Adipose tissue (tissue), 3 donors: ENCODE measurements at regions not wholly inside any gene's neighbourhood (a gene's known extent, or its start where the extent isn't known, plus 50 kb on each side); places are given as distances from the start of the nearest gene placed in this dataset.
"Not testable (repeated sequence)": the region's sequence is repeated elsewhere in the genome, so short reads cannot be mapped to it uniquely, and the experiment has no call there.

Experiments
- H3K27ac ChIP-seq: one replicate; pipeline ENCODE4 v1.5.1; 2013; ENCODE audit warnings: low read depth, low read length
- WGBS, 3 donors: extraction: QIAGEN DNeasy Blood & Tissue Kit; methylation state at CpG; one replicate each; pipeline ENCODE4 v1.1.7; 2013; 5-methylcytosine and 5-hydroxymethylcytosine counted together
- donor health status: healthy with polysubstance abuse.
- donor health status: Bipolar disorder and iron deficiency.
- donor health status: healthy.

DNA sequence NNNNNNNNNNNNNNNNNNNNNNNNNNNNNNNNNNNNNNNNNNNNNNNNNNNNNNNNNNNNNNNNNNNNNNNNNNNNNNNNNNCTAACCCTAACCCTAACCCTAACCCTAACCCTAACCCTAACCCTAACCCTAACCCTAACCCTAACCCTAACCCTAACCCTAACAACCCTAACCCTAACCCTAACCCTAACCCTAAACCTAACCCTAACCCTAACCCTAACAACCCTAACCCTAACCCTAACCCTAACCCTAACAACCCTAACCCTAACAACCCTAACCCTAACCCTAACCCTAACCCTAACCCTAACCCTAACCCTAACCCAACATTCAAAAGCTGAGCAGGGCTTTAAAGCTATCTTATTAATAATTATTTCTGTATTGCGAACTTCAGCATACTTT, 182.5 kb upstream of the FAM20C start:
- no CpG with 5 or more reads among the region's 1 CpG for WGBS, 3 donors
- H3K27ac ChIP-seq, result not testable (repeated sequence)

DNA sequence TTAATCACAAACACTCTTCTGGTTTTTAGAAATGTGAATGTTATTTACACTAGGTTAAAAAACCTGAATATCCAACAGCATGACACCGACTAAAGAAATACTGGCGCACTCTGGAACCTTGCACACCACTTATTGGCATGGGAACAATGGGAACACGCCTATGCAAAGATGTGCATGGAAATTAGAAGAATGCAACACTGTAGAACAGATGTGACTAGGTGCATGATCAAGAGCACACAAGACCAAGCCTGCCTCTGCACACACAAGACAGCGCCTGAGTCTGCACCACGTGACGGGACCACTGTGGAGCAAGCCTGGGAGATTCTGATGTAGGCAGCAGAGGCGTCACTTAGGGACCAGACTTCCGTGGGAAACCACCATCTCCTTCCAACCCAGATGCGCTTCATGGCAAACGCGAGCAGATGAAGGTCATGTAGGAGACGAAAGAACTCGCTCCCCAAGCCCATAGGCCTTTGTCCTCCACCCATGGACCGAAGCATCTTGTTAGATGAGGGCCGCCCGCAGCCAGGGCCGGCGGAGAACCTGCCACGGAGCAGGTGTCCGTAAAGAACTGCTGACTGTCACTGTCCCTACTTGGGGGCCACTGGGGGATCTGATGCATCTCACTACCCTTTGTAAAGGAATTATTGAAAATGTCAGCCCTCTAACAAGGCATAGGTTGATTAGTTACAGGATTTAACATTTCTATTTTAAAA, 159.6 kb upstream of the FAM20C start:
- WGBS, 3 donors, result 70 to 92% (median 81%) methylated on average over 3 to 9 of the region's 20 CpGs
- H3K27ac ChIP-seq, result not testable (repeated sequence)

DNA sequence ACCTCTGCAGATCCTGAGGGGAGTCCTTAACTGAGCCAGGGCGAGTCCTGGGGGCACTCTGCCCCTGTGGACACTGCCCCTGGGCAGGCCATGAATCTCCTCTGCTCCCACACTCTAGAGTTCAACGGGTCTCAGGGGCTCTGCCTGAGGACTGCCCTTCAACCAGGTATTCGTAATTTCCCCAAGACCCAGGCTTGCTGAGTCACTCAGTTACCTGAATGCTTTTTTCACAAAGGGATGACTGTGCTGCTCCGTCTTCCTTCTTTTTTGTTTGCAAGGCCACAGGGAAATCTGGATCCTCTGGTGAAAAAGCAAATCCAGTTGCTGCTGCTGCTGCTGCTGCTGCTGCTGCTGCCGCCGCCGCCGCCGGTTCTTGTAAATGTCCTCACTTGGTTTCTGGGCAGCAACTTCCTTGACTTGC, 157.2 kb upstream of the FAM20C start:
- H3K27ac ChIP-seq, result not testable (repeated sequence)
- 47 to 80% (median 73%) methylated on average over 9 of the region's 9 CpGs for whole genome bisulfite sequencing, 3 donors

DNA sequence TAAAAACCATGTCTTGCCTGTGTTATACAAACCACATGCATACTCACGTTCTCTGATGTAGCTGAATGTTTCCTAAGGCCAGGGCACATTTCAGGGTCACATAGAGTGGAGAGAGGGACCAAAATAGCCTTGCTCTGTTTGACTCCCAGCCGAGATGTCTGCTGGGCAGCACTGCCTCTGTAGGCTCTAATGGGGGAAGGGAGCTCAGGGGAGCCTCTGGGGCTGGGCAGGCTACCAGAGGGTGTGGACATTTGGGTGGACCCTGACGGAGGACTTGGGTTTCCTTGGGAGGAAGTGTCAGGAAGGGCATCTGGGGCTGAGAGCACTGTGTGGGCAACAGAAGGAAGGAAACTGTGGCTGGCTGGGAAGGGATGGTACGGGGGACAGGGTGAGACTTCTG, 155.8 kb upstream of the FAM20C start:
- no CpG with 5 or more reads among the region's 4 CpGs for WGBS, 3 donors
- not testable (repeated sequence) for H3K27ac ChIP-seq

DNA sequence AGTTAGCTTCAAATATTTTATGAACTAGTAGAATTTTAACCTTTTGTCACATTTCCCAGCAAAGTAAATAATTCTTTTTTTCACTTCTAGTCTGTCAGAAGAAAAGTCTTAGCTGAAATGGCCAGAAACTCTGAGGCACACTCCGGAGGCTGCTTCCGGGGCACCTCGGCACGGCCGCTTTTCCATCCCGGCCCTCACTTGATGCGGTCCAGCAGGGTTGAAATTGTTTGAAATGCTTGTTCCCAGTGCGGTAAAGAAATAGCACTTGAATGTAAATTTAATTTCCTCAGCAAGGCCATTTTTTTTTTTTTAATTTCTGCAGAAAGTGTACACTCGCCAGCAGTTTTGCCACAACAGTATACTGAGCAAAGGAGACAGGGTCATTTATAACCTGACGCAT, 154.7 kb upstream of the FAM20C start:
- H3K27ac ChIP-seq, result not testable (repeated sequence)
- 85 to 91% (median 85%) methylated on average over 10 of the region's 10 CpGs for WGBS, 3 donors

DNA sequence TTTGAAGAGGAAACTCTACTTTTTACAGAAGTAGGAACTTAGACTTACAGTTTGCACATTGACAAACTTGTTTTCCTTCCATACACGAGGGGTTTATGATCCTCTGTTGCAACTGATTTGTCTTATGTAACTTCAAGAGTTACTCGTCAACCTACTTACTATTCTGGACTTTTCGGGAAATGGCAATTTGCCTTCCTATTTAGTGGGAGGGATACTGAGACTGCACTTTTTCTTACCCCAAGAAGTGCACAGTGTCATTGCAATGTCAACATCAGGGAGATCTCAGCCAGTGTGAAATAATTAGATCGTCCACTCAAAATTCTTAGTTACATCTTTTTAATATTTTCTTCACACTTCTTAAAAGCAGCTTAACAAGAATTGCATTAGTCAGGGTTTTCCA, 153.9 kb upstream of the FAM20C start:
- WGBS, 3 donors, result 29 to 66% (median 35%) methylated on average over 2 of the region's 4 CpGs
- H3K27ac ChIP-seq, result not testable (repeated sequence)

DNA sequence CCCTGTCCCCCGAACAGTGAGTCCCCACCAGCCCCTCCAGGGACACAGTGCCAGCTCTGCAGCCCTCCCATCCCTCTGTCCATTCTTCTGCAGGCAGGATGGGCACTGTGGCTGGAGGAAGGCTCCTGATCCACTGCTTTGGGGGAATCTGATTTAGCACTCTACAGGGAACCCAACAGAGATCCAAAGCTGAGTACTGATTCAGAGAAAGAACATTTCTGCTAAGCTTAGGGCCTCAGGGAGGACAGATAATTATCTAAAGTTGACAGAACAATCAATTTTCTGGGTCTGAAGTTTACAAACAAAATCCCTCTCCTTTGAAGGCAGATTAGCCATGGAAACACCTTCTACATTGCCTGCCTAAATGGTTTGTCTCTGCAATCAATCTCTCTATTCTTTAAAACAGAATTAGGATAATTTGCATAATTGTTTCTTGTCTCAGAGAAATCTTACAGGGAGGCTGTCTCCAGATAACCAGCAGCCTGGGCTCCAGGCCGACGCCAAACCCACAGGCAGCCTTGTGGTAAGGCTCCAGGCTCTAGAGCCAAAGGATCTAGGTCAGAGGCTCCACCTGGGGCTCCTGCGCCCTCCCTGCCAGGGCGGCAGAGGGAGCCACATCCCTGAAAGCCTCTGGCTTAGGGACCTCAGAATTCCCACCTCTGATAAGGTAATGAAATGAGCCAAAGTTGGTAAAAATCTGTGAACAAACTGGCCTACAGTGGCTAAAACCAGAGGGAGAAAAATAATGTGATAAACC, 152.2 kb upstream of the FAM20C start:
- 35 to 53% (median 40%) methylated on average over 4 of the region's 5 CpGs for WGBS, 3 donors
- not testable (repeated sequence) for H3K27ac ChIP-seq

DNA sequence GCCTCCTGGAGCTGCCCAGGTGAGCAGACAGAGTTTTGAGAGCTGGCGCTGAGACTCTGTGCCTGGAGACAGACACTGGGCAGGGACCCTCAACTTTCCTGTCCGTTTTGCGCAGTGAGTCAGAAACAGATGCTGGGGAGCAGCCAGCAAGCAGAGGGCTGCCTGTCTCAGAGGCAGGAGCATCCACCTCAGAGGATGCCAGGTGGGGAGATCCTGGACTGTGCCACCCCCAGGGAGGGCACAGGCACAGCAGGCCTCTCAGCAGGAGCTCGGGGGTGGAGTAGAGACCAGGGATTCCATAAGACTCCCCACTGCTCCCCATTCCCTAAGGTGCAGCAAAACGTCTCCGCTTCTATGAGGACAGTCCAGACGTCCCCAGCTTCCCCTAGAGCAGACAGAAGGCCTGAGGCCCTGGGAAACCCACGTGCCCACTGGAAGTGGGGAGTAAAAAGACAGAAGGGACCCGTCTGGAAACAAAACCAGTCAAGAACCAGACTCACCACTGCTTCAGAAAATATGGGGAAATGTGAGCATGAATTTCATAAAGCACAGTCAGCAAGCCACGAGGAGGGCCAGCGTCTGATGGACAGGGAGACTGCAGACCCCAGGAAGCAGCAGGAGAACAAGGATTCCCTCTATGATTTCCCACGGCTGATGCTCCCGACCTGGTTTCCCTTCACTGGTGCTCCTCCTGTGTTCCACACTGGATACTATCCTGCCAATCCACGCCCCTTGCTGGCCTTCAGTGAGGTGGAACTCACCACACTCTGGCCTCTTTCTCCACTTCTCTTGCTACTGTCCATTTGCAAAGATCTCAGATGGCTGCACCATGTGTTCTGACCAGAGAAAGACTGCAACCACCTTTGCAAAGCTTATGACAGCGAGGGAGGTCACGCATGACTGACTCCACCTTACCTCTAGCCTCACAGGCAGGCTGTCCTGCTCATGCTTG, 151.3 kb upstream of the FAM20C start:
- H3K27ac ChIP-seq, result no peak overlapping the region
- 75 to 78% (median 77%) methylated on average over 16 of the region's 16 CpGs for WGBS, 3 donors

DNA sequence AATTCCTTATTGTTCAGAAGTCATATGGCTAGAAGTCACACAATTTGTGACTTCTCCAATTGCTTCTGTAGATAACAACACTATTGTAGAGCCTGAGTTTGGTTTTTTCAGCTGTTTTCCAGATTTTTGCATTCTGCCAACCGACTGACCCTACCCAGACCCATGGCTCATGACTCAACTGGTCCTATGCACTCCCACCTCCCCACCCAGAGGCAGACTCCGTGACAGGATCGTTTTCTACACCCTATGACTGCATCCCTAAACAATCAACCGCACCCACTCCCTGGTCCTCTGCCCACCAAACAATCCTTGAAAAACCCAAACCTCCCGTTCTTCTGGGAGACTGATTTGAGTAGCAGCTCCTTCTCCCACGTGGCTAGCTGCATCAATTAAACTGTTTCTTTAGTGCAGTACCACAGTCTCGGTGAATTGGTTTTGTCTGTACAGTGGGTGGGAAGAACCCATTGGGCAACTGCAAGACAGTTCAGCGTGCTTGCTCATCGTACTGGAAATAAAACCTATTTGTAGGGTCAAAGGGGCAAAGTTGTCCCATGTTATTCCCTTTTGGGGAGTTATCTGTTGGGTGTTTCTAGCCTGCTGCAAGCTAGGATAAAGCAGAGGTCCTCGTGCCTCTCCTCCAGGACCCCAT, 150.3 kb upstream of the FAM20C start:
- WGBS, 3 donors, result 72 to 75% (median 73%) methylated on average over 10 of the region's 10 CpGs
- no peak overlapping the region for H3K27ac ChIP-seq

DNA sequence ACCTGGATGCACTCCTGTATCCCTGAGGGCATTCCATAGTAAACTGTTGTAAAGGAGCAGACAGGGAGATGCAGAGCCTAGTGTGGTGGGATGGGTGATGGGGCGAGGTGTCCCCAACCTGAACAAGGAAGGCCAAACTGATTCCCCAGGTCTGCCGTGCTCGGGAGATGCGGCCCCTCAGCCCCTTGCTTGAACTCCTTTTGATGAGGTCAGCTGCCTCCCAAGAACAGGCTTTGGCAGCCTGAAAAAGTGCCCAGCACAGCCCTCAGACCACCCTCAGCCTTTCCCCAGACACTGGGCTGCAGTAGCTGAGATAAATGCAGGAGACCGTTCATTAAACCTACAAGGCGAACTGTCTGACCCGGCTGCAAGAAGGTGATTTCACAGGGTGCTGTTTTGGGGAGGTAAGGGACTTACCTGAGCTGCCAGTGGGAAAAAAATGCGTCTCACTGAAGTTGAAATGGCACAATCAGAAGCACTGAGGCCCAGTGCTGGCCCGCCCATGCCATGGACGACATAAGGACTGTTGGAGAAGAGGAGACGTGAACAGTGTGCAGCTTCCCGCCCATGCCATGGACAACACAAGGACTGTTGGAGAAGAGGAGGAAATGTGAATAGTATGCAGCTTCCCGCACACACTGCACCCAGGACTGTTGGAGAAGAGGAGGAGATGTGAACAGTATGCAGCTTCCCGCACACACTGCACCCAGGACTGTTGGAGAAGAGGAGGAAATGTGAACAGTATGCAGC, 148.4 kb upstream of the FAM20C start:
- no peak overlapping the region for H3K27ac ChIP-seq
- 89 to 90% (median 90%) methylated on average over 14 of the region's 14 CpGs for WGBS, 3 donors

DNA sequence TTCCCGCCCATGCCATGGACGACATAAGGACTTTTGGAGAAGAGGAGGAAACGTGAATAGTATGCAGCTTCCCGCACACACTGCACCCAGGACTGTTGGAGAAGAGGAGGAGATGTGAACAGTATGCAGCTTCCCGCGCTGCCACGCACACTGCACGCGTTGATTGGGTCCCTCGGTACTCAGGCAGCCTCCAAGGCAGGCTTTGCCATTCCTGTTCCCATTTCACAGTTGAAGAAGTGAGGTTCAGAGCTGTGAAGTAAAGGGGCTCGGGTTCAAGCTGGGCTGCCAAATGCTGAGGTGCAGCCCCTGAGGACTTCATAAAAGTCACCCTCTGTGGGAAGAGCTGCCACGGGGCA, 147.9 kb upstream of the FAM20C start:
- H3K27ac ChIP-seq, result no peak overlapping the region
- 78 to 92% (median 89%) methylated on average over 12 of the region's 12 CpGs for WGBS, 3 donors

DNA sequence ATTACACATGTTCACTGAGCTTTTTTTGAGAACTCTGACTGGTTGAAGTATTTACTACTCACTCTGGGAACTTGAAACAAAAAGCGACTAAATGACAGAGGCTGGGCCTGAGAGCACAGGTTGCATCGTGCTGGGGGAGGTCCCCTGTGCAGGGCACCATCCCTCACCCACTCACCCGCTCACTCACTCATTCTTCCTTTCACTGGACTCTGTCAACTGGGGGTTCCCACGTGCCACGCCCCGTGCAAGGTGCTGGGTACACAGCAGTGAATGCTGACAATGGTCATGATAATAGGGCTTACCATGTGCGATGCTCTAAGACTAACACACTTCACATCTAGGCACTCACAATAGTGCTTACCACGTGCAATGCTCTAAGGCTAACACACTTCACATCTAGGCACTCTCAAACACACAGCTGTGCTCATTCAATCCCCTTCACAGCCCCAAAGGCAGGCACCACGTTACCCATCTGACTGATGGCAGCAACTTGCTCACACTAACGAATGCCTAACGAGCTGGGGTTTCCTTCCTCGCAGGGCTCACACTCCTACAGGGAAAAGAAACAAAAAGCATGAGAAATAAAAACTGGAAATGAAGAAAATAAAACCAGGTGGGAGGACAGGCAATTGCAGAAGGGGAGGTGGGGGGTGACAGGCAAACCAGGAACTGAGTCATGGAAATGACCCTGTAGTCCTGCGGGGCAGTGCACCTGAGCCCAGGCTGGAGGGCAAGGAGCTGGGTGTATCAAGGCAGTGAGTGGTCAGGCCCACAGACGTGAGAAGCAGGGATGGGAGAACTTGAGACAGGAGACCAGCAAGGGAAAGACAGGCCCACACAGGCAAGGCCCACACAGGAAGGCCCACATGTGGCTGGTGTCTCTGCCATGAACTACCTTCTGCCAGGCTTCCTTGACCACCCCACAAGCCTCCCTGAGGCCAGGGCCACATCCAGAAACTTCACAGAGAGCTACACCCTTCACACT, 147.0 kb upstream of the FAM20C start:
- WGBS, 3 donors, result 77 to 82% (median 81%) methylated on average over 14 of the region's 14 CpGs
- H3K27ac ChIP-seq, result no peak overlapping the region

DNA sequence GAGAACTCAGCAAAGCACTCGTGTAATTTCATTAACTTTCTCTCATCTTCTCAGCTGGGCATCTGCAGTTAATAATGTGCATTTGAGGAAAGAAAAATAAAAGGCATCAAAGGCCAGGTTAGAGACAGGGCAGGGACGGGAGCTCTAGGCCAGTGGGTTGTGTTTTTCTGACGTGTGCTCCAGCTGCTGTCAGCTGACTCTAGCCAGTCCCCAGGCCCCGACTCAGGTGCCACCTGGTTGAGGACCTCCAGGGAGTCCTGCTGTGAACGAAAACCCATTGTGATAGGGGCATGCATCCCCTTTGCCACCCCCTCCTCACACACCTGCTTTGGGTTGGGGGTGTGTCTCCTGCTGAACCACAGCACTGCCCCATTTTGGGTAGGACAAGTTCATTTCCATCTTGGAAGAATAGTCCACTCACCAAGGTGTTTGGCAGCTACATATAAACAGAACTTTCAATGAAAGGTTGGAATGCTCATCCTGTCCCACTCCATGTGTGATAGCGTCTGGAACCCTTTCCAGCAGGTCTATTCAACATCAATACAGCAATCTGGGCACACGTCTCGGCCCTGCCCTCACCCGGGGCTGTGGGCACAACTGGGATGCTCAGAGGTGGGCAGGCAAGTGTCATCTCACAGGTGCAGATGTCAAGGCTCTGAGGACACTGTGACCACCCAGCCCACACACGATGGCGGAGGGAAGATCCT, 146.1 kb upstream of the FAM20C start:
- H3K27ac ChIP-seq, result no peak overlapping the region
- whole genome bisulfite sequencing, 3 donors, result 84 to 90% (median 89%) methylated on average over 11 of the region's 11 CpGs

DNA sequence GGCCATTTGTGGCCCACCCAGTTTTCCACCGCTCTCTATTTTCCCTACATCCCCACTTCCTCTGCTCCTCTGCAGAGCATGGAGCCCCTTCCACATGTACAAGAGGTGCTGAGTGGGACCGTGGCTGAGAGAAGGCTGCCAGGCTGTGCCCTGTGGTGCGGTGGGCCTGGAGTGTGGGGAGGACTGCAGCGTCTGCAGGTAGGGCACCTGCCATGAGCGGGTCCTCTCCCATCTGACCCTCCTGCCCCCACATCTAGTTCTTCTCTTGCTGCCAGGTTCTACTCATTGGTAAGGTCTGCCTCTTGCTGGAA, 145.6 kb upstream of the FAM20C start:
- WGBS, 3 donors, result 95 to 97% (median 95%) methylated on average over 5 of the region's 5 CpGs
- no peak overlapping the region for H3K27ac ChIP-seq

DNA sequence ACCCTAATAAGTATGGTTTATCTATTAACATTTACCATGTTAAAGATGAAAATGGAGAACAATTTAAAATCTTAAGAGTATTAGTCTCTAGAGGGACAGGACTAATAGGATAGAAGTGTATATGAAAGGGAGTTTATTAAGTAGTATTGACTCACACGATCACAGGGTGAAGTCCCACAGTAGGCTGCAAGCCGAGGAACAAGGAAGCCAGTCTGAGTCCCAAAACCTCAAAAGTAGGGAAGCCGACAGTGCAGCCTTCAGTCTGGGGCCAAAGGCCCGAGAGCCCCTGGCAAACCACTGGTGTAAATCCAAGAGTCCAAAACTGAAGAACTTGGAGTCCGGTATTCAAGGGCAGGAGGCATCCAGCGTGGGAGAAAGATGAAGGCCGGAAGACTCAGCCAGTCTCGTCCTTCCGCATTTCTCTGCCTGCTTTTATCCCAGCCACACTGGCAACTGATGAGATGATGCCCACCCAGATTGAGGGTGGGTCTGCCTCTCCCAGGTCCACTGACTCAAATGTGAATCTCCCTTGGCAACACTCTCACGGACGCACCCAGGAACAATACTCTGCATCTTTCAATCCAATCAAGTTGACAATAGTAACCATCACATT, 140.8 kb upstream of the FAM20C start:
- no peak overlapping the region for H3K27ac ChIP-seq
- WGBS, 3 donors, result 91 to 92% (median 92%) methylated on average over 11 of the region's 11 CpGs

DNA sequence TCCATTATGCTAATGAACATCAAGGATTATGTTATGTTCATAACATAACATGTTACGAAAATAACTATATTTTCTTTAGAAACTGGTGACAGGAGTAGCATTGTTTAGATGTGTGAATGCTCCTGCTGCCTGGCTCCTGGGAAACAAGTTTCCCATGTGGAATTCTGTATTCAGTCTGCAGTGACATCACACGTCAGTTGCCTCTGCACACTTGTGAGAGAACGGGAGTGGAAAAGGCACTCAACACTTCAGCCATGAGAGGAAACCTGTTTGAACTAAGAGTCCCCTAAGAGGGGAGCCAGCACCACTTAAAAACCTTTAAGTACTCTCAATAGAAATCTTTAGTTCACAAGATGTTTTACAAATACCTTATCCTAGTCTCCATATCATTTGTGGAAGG, 140.3 kb upstream of the FAM20C start:
- no peak overlapping the region for H3K27ac ChIP-seq
- WGBS, 3 donors, result 60 to 82% (median 78%) methylated on average over 3 of the region's 3 CpGs
